HG02981 (cell line): ENCODE measurements at regions not wholly inside any gene's neighbourhood (a gene's known extent, or its start where the extent isn't known, plus 50 kb on each side); places are given as distances from the start of the nearest gene placed in this dataset.

ENCODE experiments used
- ATAC-seq: cut with Tn5 transposase; IDR thresholded peaks from one replicate; pipeline ENCODE4 v1.9.1; 2021; ENCODE audit warnings: mild to moderate bottlenecking, moderate library complexity; ENCODE audit not compliant: unreplicated experiment

GRCh38 chr15:85941186-85941855 lies 138.3 kb upstream of the AGBL1 start:
- no peak for ATAC-seq

DNA sequence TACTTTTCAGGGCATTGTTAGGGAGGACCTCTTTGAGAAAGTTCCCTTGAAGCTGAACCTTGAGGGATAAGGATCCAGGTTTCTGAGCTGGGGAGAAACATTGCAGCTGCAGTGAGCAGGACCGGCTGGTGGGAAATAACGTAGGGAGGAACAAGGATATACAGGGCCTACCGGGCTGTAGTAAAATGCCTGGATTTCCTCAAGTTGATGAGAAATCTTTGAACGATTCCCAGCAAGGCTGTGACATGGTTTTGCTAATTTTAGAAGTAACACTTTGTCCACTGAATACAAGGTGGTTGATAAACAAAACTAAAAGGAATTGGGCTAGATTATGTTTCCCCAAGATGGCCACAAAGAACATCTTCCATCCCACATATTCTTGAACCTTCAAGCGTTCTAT lies 137.0 kb upstream of the AGBL1 start:
- ATAC-seq: no peak

GRCh38 chr15:85943151-85943550 lies 136.5 kb upstream of the AGBL1 start:
- no peak for ATAC-seq

GRCh38 chr15:85943791-85944190 lies 135.9 kb upstream of the AGBL1 start:
- ATAC-seq: no peak

GRCh38 chr15:85947021-85947420 lies 132.7 kb upstream of the AGBL1 start:
- ATAC-seq: no peak

DNA sequence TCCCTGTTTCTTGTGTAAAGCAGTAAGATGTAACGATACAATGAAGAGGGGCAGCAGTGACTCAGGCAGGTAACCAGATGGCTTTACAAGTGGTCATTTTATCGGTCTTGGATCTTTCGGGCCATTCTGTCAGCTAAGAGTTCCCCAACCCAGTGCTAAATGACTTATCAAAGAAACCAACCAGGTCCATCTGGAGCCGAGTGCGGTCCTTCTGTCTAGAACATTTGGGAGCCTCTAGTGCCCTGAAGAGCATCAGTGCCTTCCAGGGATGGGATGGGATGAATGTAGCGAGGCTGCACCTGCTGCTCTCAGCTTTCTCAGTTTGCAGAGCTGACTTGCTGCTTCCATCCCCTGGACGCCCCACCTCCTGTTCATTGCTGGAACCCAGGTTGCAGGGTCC lies 131.7 kb upstream of the AGBL1 start:
- ATAC-seq: no peak

DNA sequence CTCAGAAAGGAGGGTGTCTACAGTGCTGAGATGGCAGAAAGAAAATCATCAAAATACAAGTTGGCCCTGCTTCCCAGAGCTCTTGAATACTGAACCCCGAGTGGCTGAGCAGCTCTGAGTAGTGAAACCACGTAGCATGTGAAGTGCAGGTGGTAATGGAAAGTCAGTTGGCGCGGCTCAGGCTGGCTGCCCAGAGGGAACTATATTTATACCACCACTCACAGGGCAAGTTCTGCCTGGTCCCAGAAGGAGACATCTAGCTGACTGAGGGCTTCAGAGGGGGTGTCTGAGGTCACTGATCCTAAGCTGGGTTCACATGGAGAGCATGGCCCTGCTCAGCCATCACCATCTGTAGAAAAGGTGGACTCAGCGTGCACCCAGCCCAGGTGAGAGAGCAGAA lies 129.6 kb upstream of the AGBL1 start:
- ATAC-seq: peak; percentile 70

DNA sequence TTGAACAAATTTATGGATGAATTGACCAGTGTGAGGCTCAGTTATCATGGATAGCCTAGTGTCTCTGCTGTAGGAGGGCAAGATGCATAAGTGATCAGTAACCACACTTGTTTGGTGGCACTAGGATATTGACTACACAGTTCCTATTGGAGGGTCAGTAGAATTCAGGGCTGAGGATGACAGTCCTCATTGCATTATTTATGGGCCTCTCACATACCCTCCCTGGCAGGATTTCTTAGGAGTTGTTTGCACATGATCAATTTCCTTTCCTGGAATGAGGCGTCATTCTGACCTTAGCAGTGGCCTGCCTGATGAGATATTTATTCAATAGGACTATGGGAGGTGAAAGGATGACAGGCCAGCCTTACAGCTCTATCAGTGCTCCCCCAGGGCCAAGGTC lies 125.1 kb upstream of the AGBL1 start:
- no peak for ATAC-seq

DNA sequence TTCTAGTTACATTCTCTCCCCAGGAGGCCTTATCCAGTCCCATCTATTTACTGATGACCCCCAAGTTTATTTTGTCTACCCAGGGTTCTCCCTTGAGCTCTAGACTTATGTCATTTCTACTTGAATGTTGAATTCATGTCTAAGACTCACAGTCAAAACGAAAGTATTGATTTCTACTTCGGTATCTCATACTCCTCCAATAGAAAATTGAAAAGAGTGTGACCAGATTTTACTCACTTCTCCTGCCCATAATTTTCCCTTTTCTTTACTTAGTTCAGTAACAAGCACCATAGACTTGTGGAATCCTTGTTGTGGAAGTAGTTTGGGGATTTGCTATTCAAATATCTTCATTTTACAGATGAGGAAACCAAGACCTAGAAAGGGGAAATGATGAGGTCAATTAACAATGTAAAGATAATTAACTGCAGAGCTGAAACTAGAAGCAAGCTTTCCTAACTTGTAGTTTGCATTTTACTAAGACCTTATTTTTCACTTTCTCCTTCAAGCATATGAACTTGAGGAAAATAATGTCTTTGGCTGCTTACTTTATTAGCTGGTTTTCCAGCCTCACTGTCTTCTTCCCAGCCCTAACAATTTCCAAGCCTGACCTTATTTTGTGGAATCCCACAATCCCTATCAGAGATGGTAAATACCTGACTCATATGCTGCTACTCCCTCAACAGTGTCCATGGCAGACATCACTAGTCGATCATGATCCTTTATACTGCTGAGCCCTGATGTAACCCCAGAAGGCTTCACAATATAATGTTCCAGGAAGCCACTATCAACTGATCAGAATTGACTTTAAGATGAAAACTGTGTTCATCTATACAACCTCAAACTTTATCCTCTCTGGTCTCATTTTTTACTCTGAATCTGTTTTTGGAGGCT lies 123.9 kb upstream of the AGBL1 start:
- peak; percentile 91 for ATAC-seq

GRCh38 chr15:85956532-85957275 lies 123.0 kb upstream of the AGBL1 start:
- no peak for ATAC-seq

GRCh38 chr15:85959611-85960010 lies 120.1 kb upstream of the AGBL1 start:
- no peak for ATAC-seq

DNA sequence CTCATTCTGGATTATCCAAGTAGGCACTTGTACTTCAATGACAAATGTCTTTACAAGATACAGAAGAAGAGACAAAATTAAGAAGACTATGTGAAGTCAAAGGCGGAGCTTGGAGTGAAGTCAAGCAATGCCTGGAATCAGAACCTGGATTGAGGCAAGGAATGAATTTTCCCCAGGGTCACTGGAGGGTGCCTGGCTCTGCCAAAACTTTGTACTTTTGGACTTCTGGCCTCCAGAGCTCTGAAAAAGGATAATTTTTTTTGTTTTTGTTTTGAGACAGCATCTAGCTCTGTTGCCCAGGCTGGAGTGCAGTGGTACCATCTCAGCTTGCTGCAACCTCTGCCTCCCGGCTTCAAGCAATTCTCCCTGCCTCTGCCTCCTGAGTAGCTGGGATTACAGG lies 119.3 kb upstream of the AGBL1 start:
- ATAC-seq: no peak

- ATAC-seq: no peak
Measured at GRCh38 chr15:85961821-85962220, 117.8 kb upstream of the AGBL1 start.

DNA sequence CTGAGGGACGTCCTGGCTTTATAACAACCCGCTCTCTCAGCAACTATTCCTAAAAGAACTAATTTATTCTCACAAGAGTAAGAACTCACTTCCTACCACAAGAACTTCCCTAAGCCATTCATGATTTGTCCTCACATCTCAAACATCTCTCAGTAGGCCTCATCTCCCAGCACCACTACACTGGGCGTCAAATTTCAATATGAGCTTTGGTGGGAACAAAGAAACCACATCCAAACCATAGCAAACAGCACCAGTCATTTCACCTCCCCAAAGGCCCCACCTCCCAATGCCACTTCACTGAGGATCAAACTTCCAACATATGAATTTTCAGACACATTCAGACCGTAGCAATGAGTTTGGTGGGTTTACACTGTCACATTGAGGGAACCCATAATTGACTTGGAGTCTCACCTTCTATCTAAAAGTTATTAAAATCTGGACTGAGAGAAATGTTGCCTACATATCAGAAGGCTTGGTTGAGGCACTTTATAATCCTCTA lies 116.4 kb upstream of the AGBL1 start:
- no peak for ATAC-seq

- no peak for ATAC-seq
Measured at GRCh38 chr15:85964471-85964870, 115.2 kb upstream of the AGBL1 start.

GRCh38 chr15:85967553-85967952 lies 112.1 kb upstream of the AGBL1 start:
- ATAC-seq: no peak

- no peak for ATAC-seq
Measured at GRCh38 chr15:85972805-85973540, 106.7 kb upstream of the AGBL1 start.

GRCh38 chr15:85973584-85974347 lies 105.9 kb upstream of the AGBL1 start:
- no peak for ATAC-seq

DNA sequence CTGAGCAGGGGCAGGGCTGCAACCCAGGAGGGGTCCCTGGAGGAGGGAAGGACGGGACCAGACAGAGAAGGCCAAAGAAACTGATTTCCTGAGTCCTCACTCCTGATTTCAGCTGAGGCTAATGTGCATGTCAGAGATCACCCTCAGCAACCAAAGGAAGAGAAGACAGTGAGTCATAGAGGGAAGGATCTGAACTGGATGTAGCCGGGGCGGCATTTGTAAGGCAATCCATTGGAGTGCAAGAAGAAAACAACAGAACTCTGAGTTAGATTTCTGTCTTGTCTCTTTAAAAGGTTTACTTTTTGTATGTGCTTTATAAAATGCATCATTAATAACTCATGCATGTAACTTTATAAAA lies 105.3 kb upstream of the AGBL1 start:
- no peak for ATAC-seq

- no peak for ATAC-seq
Measured at GRCh38 chr15:85974742-85975141, 104.9 kb upstream of the AGBL1 start.
